SU-DHL-6 (cell line): ENCODE measurements at regions not wholly inside any gene's neighbourhood (a gene's known extent, or its start where the extent isn't known, plus 50 kb on each side); places are given as distances from the start of the nearest gene placed in this dataset.

Experiments
- H2AFZ ChIP-seq: fragments of 200-600 bp; sonication (generic); 2 replicates; pipeline ENCODE4 v1.6.1; 2014; ENCODE audit warnings: low read depth, mild to moderate bottlenecking, moderate library complexity, mixed read lengths, antibody characterized with exemption, low read length; ENCODE audit not compliant: severe bottlenecking
- H3F3A ChIP-seq: fragments of 200-600 bp; shearing (Covaris generic); 2 replicates; pipeline ENCODE4 v1.6.0; 2016; ENCODE audit warnings: antibody characterized with exemption, mild to moderate bottlenecking; ENCODE audit not compliant: insufficient read depth
- H3K27ac ChIP-seq: fragments of 200-600 bp; sonication (generic); 2 replicates; pipeline ENCODE4 v1.5.1; 2016; ENCODE audit warnings: low read depth, mild to moderate bottlenecking, low read length, moderate library complexity, mixed read lengths
- H3K27me3 ChIP-seq: fragments of 200-600 bp; sonication (generic), shearing (Covaris generic); 2 replicates; pipeline ENCODE4 v1.6.0; 2014; ENCODE audit warnings: mild to moderate bottlenecking, low read length
- H3K36me3 ChIP-seq: fragments of 200-600 bp; sonication (generic); 2 replicates; pipeline ENCODE4 v1.6.1; 2014; ENCODE audit warnings: mild to moderate bottlenecking, low read length, mixed read lengths
- H3K4me2 ChIP-seq: fragments of 300-600, 200-600 bp; shearing (Covaris generic), sonication (generic); 2 replicates; pipeline ENCODE4 v1.6.0; 2014; ENCODE audit warnings: low read length, low read depth, mild to moderate bottlenecking; ENCODE audit not compliant: poor library complexity, severe bottlenecking
- H3K4me3 ChIP-seq: fragments of 200-600 bp; sonication (generic); 2 replicates; pipeline ENCODE4 v1.5.1; 2014; ENCODE audit warnings: antibody characterized with exemption, low read length, mild to moderate bottlenecking, mixed read lengths; ENCODE audit not compliant: insufficient read depth, poor library complexity, severe bottlenecking
- H3K79me2 ChIP-seq: fragments of 200-600 bp; sonication (generic); 2 replicates; pipeline ENCODE4 v1.6.1; 2014; ENCODE audit warnings: mild to moderate bottlenecking, low read length, moderate library complexity; ENCODE audit not compliant: insufficient read depth
- H3K9ac ChIP-seq: fragments of 200-600 bp; sonication (generic); 2 replicates; pipeline ENCODE4 v1.7.0; 2014; ENCODE audit warnings: mild to moderate bottlenecking, low read length
- H3K9me2 ChIP-seq: fragments of 200-600 bp; sonication (generic); replicated peaks from 2 replicates; pipeline ENCODE4 v1.6.1; 2014; ENCODE audit warnings: low read length; ENCODE audit not compliant: insufficient read depth
- H3K9me3 ChIP-seq: fragments of 200-600 bp; sonication (generic); 2 replicates; pipeline ENCODE4 v1.6.1; 2014; ENCODE audit warnings: low read length, mixed read lengths; ENCODE audit not compliant: insufficient read depth
- H4K20me1 ChIP-seq: fragments of 200-600 bp; sonication (generic); 2 replicates; pipeline ENCODE4 v1.6.1; 2014; ENCODE audit warnings: low read depth, mild to moderate bottlenecking, antibody characterized with exemption, low read length, moderate library complexity, mixed read lengths
- CTCF ChIP-seq: fragments of 200-600 bp; sonication (generic); IDR thresholded peaks from one replicate; pipeline ENCODE4 v1.5.1; 2017; ENCODE audit warnings: antibody characterized with exemption, mild to moderate bottlenecking, low read length, moderate library complexity; ENCODE audit not compliant: insufficient read depth, poor library complexity, severe bottlenecking
- EZH2phosphoT487 ChIP-seq: fragments of 200-600 bp; sonication (generic), shearing (Covaris generic); conservative IDR thresholded peaks from 2 replicates; pipeline ENCODE4 v1.6.1; 2018; ENCODE audit warnings: mild to moderate bottlenecking, antibody characterized with exemption, low read length, moderate library complexity, mixed read lengths

GRCh38 chr6:6973721-6974120 lies 134.0 kb upstream of the RREB1 start:
- H3K4me3 ChIP-seq = no peak overlapping the region
- no peaks in the 10 kb centered on the region for H4K20me1 ChIP-seq
- no peak overlapping the region for H3K9ac ChIP-seq
- H3K4me2 ChIP-seq = no peak overlapping the region
- no peaks in the 10 kb centered on the region for H3K79me2 ChIP-seq
- no peak overlapping the region for H3K27ac ChIP-seq
- TF ChIP-seq CTCF (no peak), EZH2phosphoT487 (no peak)
- H3F3A ChIP-seq = no peaks in the 10 kb centered on the region
- no peaks in the 10 kb centered on the region for H3K9me3 ChIP-seq
- no peaks in the 10 kb centered on the region for H3K27me3 ChIP-seq
- no peaks in the 10 kb centered on the region for H3K9me2 ChIP-seq
- H3K36me3 ChIP-seq = no peaks in the 10 kb centered on the region
- H2AFZ ChIP-seq = no peak overlapping the region

- H2AFZ ChIP-seq = no peak overlapping the region
- no peaks in the 10 kb centered on the region for H3K9me2 ChIP-seq
These were observed 132.2 kb upstream of the RREB1 start for GRCh38 chr6:6975459-6976111.

DNA sequence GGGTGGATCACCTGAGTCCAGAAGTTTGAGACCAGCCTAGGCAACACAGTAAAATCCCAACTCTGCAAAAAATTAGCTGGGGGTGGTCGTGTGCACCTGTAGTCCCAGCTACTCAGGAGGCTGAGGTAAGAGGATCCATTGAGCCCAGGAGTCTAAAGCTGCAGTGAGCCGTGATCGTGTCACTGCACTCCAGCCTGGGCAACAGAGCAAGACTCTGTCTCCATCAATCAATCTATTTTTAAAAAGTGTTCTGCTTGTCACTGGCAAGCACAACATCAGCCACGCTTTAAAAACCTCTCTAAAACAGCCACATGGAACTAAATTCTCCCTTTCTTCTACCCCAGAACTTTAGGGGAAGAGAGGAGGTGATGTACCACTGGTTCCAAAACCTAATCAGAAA lies 131.6 kb upstream of the RREB1 start:
- TF ChIP-seq CTCF (no peak), EZH2phosphoT487 (no peak)
- no peak overlapping the region for H2AFZ ChIP-seq
- H4K20me1 ChIP-seq = no peaks in the 10 kb centered on the region

More at GRCh38 chr6:6975459-6976111, 132.2 kb upstream of the RREB1 start:
- H3K4me3 ChIP-seq = no peak overlapping the region
- H3K27ac ChIP-seq = no peak overlapping the region
- H3K27me3 ChIP-seq = no peaks in the 10 kb centered on the region
- no peak for TF ChIP-seq EZH2phosphoT487
- H3K9ac ChIP-seq = no peak overlapping the region
- no peaks in the 10 kb centered on the region for H3K79me2 ChIP-seq
- H3F3A ChIP-seq = no peaks in the 10 kb centered on the region
- H3K36me3 ChIP-seq = no peaks in the 10 kb centered on the region
- H4K20me1 ChIP-seq = no peaks in the 10 kb centered on the region
- H3K4me2 ChIP-seq = no peak overlapping the region
- no peaks in the 10 kb centered on the region for H3K9me3 ChIP-seq

GRCh38 chr6:6978731-6979130 lies 129.0 kb upstream of the RREB1 start:
- H3F3A ChIP-seq = no peaks in the 10 kb centered on the region
- H3K9ac ChIP-seq = no peak overlapping the region
- H3K79me2 ChIP-seq = no peaks in the 10 kb centered on the region
- no peaks in the 10 kb centered on the region for H4K20me1 ChIP-seq
- H3K9me2 ChIP-seq = no peaks in the 10 kb centered on the region
- no peaks in the 10 kb centered on the region for H3K27me3 ChIP-seq
- no peak for TF ChIP-seq EZH2phosphoT487
- H3K27ac ChIP-seq = no peak overlapping the region
- H3K9me3 ChIP-seq = no peaks in the 10 kb centered on the region
- H3K36me3 ChIP-seq = no peaks in the 10 kb centered on the region
- no peak overlapping the region for H3K4me3 ChIP-seq
- H2AFZ ChIP-seq = no peak overlapping the region
- H3K4me2 ChIP-seq = no peak overlapping the region

More for the DNA sequence above, 131.6 kb upstream of the RREB1 start:
- no peaks in the 10 kb centered on the region for H3K79me2 ChIP-seq
- H3K36me3 ChIP-seq = no peaks in the 10 kb centered on the region
- H3K4me2 ChIP-seq = no peak overlapping the region
- H3K9ac ChIP-seq = no peak overlapping the region
- H3K27me3 ChIP-seq = no peaks in the 10 kb centered on the region
- no peaks in the 10 kb centered on the region for H3F3A ChIP-seq
- H3K4me3 ChIP-seq = no peak overlapping the region
- no peaks in the 10 kb centered on the region for H3K9me3 ChIP-seq
- no peaks in the 10 kb centered on the region for H3K9me2 ChIP-seq
- H3K27ac ChIP-seq = no peak overlapping the region
